ENCODE measurements at regions not wholly inside any gene's neighbourhood (a gene's known extent, or its start where the extent isn't known, plus 50 kb on each side); places are given as distances from the start of the nearest gene placed in this dataset.

- TF ChIP-seq CTCF (IDR thresholded peaks at IDR 0.05; ENCODE audit: insufficient read depth, low read depth, low read length), result no peak
- no peak overlapping the region for H3K4me3 ChIP-seq (ENCODE audit: low read depth, low read length)
- no peak for DNase-seq (ENCODE audit: low read depth)
These were observed 188.7 kb upstream of the SAMSN1 start for GRCh38 chr21:14734833-14735232.

GRCh38 chr21:14734191-14734590 lies 188.1 kb upstream of the SAMSN1 start:
- H3K4me3 ChIP-seq (ENCODE audit: low read depth, low read length), result no peak overlapping the region
- no peak for DNase-seq (ENCODE audit: low read depth)
- no peak for TF ChIP-seq CTCF (IDR thresholded peaks at IDR 0.05; ENCODE audit: insufficient read depth, low read depth, low read length)

DNA sequence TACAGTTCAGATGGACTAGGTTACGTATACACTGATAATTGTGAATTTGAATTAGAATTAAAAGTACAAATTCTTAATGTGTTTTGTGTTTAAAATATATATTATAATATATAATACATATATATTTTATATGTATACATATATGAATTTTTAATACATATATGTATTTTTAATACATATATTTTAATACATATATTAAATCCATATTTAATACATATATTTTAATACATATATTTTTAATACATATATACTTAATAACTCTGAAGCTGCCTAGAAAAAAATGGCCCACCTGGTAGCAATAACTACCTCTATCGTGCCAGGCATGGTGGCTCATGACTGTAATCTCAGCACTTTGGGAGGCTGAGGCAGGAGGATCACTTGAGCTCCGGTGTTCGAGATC lies 179.1 kb upstream of the SAMSN1 start:
- TF ChIP-seq CTCF (IDR thresholded peaks at IDR 0.05; ENCODE audit: insufficient read depth, low read depth, low read length), result no peak
- H3K4me3 ChIP-seq (ENCODE audit: low read depth, low read length), result no peak overlapping the region
- DNase-seq (ENCODE audit: low read depth), result no peak

GRCh38 chr21:14722841-14723483 lies 176.8 kb upstream of the SAMSN1 start:
- DNase-seq (ENCODE audit: low read depth), result no peak
- no peak overlapping the region for H3K4me3 ChIP-seq (ENCODE audit: low read depth, low read length)
- TF ChIP-seq CTCF (IDR thresholded peaks at IDR 0.05; ENCODE audit: insufficient read depth, low read depth, low read length), result no peak

DNA sequence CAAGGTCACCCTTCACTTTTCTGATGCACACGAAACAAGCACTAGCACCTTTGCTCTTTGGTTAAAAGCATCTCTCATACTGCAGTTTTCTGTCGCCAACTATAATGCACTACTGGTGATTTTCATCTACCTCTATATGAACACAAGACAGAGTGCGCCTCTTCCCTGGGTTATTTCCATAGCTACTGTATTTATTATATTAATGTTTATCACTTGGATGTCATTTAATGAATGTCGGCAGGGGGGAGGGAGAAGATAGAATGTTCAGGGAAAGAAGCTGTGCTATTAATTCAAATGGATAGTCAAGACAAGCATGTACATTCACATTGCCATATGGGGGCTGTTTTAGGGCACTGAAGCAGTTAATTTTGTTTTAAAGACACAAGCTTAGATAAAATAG lies 174.1 kb upstream of the SAMSN1 start:
- H3K4me3 ChIP-seq (ENCODE audit: low read depth, low read length), result no peak overlapping the region
- no peak for TF ChIP-seq CTCF (IDR thresholded peaks at IDR 0.05; ENCODE audit: insufficient read depth, low read depth, low read length)
- DNase-seq (ENCODE audit: low read depth), result no peak

GRCh38 chr21:14718951-14719350 lies 172.8 kb upstream of the SAMSN1 start:
- no peak for TF ChIP-seq CTCF (IDR thresholded peaks at IDR 0.05; ENCODE audit: insufficient read depth, low read depth, low read length)
- no peak for DNase-seq (ENCODE audit: low read depth)
- no peak overlapping the region for H3K4me3 ChIP-seq (ENCODE audit: low read depth, low read length)

GRCh38 chr21:14716761-14717396 lies 170.8 kb upstream of the SAMSN1 start:
- H3K4me3 ChIP-seq (ENCODE audit: low read depth, low read length), result no peak overlapping the region
- no peak for TF ChIP-seq CTCF (IDR thresholded peaks at IDR 0.05; ENCODE audit: insufficient read depth, low read depth, low read length)

More at GRCh38 chr21:14716761-14717396, 170.8 kb upstream of the SAMSN1 start:
- no peak for DNase-seq (ENCODE audit: low read depth)
